Stimulated activated CD8-positive, alpha-beta memory T cell treated with anti-CD3 and anti-CD28 coated beads, Interleukin-2, amount 100 ng/mL, for 48 hours (primary cell): ENCODE measurements at regions not wholly inside any gene's neighbourhood (a gene's known extent, or its start where the extent isn't known, plus 50 kb on each side); places are given as distances from the start of the nearest gene placed in this dataset.

Experiments
- DNase-seq, 2 donors: peaks; one replicate each; pipeline ENCODE4 v3.0.0-alpha.2; 2020; ENCODE audit warnings: low read depth in 2 of 2

GRCh38 chr15:62469478-62469873 is 304.4 kb upstream of the C2CD4B start:
- DNase-seq, result no peak

- no peak for DNase-seq
Observed at GRCh38 chr15:62469874-62470688, 305.0 kb upstream of the C2CD4B start.

GRCh38 chr15:62472616-62473299 is 307.7 kb upstream of the C2CD4B start:
- DNase-seq, result no peak

GRCh38 chr15:62474021-62474770 is 309.1 kb upstream of the C2CD4B start:
- no peak for DNase-seq

- no peak for DNase-seq
Observed at GRCh38 chr15:62474771-62475124, 309.7 kb upstream of the C2CD4B start.

DNA sequence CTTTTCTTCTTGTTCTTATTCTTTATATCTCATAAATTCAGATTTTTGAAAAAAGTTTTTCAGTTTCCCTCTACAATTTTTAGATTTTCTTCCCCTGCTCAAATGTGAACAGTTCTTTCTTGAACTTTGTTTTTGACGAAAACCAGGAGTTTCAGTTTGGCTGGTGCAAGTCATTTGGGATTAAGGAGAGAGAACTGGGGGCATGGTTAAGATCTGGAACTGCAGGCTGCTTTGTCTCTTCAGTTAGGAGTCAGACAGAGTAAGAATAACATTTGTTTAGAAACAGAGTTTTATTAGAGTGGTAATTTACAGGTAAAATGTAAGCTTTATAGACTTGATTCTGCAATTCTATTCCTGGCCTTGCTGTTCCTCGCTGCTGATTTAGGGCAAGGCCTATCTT is 310.5 kb upstream of the C2CD4B start:
- DNase-seq, result no peak

DNA sequence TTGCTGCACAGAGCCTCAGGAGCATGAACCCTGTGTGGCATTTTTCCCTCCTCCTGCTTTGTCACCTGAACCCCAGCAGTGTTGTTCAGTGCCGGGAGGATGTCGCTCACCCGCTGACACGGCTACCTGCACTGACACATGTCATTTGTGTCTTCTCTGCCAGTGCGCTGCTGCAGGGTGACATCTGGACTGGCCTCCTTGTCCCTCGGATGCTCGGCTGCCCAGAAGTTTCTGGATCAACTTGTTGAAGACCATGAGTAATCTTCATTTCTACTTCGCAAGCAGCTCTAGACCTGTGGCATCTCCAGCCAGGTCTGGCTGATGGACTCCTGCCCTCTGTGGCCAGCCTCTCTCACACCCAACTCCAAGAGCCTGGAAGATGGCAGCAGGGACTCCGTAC is 311.1 kb upstream of the C2CD4B start:
- DNase-seq, result no peak

DNA sequence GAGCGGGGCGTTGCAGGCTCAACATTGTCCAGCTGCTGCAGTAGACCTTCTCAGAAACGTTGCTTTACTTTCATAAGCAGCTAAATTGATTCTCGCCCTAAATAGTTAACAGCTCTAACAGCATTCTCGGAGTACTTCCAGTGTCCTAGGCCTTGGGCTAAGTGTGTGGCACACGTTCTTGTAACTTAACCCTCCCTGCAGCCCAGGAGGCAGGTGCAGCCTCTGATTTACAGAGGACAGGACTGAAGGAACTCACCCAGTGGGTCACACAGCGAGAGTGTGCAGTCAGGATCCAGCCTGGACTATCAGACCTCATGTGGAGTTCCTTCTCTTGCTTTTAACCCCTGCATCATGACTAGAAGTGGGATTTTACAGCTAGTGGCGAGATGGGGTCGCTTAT is 312.8 kb upstream of the C2CD4B start:
- DNase-seq, result no peak

DNA sequence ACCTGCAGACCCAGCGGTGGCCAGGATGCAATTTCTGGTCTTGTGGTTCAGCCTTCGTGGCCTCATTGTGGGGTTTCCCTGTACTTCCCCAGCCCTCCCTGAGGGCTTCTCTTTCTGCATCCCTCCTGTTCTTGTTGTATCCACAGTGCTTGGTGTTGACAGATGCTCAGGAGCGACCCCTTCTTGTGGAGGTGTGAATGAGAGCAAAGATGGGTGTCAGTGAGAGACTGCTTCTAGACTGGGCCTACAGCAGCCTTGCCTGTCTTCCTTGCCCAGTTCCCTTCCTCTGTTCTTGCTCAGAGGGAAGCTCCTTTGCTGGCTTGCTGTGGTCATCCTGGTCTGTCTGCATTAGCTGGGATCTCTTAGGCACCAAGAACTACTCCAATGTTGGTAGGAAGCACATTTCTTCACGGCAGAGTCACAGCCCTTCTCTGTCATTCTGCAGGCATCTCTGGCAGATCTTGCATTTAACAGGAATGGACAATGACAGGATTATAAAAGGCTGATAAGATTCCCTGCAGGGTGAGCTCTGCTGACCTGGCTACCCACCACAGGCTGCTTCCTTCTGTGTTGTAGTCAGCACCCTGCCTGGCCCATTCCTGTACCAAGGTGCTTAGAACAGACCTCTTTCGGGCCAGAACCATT is 317.8 kb upstream of the C2CD4B start:
- peak; percentile 0 to 3 for DNase-seq

DNA sequence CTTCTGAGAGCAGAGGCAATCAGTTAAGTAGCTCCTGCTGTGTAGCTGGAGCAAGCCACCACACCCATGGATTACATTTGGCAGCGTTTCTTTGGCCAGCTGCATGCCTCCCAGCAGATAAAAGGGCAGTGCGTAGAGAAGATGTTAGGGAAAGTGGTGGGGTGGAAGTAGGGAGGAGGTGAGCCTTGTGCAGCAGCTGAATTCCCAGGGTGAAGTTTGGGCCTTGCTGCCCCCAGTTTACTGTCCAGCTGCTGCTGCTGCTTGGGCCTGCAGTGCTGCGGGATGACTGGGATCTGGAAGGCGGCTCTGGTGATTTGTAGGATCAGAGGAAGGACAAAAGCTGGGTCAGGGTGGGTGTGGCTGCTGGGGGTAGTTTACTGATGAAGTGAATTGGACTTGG is 318.7 kb upstream of the C2CD4B start:
- DNase-seq, result no peak

DNA sequence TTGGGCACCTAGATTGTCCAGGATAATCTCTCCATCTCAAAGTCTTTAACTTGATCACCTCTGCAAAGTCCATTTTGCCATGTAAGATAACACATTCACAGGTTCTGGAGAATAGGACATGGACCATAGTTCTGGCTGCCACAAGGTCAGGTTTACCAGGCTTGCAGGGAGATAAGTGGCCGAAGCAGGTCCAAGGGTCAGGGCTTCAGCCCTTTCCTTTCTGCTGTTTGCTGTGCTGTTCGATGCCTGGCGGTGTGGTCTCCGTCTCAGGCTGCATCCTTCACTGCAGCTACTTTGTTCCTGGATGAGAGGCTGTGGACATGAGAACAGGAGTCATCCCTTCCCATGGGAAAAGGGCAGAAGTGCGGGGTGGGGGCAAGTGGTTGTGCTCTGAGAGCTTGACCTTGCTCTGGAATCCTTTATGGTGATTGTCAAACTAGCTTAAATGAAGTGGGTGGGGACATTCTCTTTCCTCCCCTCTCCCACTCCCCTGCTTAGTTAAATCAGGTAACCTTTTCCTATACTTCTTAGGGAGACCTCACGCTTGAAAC is 320.2 kb upstream of the C2CD4B start:
- DNase-seq, result no peak

DNA sequence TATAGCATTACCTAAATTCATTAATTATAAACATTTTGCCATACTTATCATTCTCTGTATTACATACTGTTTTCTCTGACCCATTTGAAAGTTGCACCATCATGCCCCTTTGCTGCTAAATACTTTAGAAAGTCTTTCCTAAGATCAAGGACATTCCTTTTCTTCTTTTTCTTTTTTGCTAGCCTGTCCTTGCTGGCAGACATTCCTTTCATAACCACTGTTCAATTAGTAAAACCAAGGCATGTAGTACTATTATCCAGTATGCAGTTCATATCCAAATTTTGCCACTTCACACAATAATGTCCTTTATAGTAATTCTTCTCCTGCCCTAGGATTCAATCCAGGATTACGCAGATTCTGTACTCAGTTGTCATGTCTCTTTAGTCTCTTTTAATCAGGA is 321.0 kb upstream of the C2CD4B start:
- no peak for DNase-seq

DNA sequence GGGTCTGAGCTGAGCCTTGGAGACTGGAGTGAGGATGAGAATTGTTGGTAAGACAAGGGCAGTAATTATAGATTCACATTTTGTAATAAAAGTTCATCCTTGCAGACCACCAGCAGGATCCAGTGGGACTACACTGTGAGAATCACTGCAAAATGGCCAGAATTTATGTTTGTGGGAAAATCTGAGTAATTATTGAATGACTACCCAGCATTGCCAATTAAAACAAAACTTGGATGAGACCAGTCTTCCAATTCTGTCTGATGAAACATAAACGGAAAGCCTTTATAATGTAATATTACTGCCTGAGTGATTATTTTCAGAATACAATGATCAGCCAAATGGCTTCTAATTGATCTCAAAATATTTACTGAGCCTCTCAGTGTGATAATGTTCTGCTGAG is 323.3 kb upstream of the C2CD4B start:
- no peak for DNase-seq

GRCh38 chr15:62491642-62492041 is 326.6 kb upstream of the C2CD4B start:
- no peak for DNase-seq

DNA sequence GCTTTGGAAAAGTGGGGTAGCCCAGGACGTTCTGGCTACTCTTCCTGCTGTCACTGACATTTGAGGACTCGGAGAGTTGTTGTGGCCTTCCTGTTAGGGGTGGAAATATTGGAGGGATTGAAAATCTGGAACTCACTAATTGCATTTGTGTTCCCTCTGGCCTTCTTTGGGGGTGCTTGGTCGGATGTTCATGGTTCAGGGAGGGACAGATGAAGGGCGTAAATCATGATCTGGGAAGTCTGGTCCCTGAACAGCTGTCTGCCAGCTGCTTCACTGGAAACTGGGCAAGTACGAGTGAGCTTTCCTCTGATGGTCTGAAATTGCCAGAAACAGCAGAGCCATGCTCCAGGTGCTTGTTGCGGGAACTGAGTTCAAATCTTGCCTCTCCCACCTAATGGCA is 327.8 kb upstream of the C2CD4B start:
- DNase-seq, result no peak

DNA sequence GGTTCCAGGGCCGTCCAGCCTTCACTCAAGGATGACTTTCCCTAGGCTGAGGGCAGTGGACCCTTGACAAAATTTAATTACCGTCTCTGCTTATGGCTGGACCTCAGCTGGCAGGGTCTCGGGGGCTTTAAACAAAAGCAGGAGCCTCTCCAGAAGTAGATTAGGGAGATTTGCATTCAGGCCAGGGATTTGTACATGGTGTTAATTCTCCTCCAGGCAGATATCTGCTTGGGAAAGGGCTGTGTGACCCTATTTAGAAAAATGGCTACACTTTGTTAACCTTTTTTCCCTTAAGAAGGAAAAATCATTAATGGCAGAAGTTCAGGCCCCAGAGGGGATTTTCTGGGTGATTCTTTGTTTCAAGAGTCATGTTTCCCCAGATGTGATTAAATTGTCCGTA is 329.1 kb upstream of the C2CD4B start:
- DNase-seq, result no peak

DNA sequence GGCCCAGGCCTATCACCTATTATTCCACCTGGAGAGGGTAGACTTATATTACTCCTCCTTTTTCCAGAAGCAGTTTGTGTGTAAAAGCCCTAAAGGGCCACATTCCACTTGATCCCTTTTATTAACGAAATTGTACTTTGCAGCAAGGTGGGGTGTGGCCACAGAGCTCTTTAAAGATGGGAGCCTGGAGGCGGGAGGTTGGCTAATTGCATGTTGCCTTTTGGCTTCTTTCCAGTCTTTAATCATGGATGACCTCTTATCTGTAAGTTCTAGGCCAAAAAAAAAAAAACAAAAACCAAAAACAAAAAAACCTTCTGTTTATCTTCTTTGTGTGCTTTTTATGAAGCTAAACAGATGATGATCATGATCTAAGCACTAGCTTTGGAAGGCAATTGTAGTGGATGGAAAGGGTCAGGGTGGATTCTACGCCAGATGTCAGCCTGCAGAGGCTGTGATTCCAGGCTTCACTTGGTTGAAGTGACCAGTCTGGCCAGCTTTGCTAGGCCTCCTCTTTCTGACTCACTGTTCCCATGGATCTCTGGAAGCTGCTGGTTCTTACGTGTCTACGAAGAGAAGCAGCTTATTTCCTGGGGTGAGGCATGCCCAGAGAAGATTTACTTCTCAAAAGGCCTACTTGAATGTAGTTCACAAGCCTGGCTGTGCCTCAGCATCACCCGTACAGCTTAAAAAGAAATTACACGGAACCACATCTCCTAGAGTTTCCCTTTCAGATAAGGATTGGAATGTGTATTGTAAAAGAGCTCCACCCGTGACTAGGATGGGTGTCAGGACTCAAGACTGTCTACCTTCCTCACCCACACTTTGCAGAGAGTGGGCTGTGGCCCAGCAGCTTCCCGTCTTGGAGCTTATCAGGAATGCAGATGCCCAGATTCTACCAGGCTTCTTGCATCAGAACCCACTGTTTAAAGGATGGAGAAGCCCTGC is 330.9 kb upstream of the C2CD4B start:
- DNase-seq, result no peak

DNA sequence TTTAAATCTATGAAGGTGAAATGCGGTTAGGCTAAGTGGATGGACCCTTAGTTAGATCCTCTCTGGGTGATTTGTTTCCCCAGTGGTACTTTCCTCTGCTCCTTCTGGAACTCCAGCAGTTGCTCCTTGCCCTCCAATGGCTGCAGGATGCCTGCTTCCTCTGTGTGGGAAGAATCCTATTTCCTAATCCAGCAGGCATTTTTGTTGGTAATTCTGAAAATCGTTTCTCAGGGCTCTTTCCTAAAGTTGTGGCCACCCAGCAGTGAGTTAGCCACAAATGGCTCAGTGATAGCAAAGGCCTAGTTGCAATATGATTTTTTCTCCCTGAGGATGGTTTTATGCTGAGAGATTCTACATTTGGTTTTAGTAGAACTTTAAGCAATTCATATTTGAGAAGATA is 332.3 kb upstream of the C2CD4B start:
- no peak for DNase-seq

DNA sequence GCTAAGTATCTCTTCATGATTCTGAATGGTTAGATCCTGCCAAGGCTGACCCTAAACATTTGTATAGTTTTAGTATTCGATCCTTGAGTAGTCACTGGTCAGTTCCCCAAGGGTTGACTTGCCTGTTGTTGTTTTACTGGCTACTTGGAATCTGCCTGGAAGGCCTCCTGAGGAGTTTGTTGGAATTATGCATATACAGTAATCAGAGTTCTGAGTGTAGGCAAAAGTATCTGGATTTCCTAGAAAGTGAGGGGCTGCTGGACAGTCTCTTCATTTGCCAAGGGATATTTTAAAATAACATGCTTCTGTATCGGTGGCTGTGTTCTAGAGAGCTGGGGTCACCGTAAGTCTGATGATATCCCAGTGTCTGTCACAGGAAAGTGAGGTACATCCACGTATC is 333.2 kb upstream of the C2CD4B start:
- DNase-seq, result no peak

DNA sequence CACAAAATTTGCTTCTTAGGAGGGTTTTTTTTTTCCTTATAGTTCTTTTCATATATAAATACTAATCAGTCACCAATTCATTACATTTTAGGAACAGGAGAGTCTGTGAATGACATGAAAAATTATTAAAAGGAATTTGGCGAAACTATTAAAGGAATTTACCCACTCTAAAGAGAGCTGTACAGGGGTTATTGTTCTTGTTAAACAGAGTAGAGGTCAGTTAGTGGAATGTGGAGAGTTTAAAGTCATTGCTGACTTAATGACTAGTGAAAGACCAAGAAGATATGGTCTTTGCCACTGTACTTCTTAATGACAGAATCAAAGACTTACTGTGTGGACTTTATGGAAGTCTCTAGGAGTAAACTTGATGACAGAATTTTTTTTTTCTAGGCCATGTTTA is 333.6 kb upstream of the C2CD4B start:
- no peak for DNase-seq

DNA sequence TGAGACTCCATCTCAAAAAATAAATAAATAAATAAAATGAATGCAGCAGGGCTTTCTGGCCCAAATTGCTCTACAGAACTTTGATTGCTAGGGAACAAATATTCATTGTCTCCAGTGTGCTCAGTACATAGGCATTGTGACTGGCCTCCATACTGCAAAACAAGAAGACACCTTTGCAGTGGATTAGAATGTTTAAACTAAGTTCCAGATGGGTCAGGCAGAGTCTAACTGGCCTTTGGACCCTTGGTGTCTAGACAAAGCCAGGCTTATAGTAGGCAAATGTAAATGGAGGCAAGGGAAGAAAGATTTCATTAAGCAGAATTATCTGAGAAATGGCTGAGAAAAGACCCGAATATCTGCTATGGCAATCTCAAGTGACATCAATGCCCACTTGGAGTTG is 335.2 kb upstream of the C2CD4B start:
- DNase-seq, result no peak
